HG02623 (cell line): ENCODE measurements at regions not wholly inside any gene's neighbourhood (a gene's known extent, or its start where the extent isn't known, plus 50 kb on each side); places are given as distances from the start of the nearest gene placed in this dataset.

ENCODE experiments used
- ATAC-seq: cut with Tn5 transposase; IDR thresholded peaks from one replicate; pipeline ENCODE4 v1.9.1; 2021; ENCODE audit warnings: moderate library complexity; ENCODE audit not compliant: unreplicated experiment

DNA sequence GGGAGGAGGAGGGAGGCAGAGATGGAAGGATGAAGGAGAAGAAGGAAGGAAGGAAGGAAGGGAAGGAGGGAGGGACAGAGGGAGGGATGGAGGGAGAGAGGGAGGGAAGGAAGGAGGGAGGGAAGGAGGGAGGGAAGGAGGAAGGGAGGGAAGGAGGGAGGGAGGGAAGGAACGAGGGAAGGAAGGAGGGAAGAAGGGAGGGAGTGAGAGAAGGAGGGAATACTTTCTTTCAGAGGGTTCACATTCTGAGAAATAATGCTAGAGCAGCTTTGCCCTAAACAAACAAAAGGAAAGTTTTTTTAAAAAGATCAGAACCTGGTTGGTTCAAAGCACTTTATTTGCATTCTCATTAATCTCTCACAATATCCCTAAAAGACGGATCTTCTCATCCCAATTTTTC, 96.1 kb upstream of the NXT1 start:
- ATAC-seq = no peak

DNA sequence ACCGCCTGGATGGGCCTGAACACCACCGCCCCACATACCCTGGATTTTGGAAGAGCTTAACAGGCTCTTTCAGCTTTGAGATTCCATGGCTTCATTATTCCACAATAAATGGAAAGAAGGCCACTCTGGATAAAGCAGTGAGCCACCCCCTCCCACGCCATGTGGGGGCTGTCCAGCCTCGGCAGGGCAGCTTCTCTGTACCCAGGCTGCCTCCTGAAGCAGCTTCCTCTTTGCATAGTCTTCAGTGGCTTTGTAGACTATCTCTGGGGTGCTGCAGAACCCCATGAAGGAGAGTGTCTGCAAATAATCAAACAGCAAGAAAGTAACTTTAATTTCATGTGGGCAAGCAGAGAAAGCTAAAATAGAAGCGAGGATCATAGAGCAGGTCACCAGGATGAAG, 96.6 kb upstream of the NXT1 start:
- no peak for ATAC-seq

GRCh38 chr20:23253524-23253923, 97.1 kb upstream of the NXT1 start:
- no peak for ATAC-seq

- no peak for ATAC-seq
Measured at GRCh38 chr20:23251779-23252178, 98.8 kb upstream of the NXT1 start.

GRCh38 chr20:23249541-23249940, 101.0 kb upstream of the NXT1 start:
- no peak for ATAC-seq

- no peak for ATAC-seq
Measured at GRCh38 chr20:23248461-23248882, 102.1 kb upstream of the NXT1 start.

DNA sequence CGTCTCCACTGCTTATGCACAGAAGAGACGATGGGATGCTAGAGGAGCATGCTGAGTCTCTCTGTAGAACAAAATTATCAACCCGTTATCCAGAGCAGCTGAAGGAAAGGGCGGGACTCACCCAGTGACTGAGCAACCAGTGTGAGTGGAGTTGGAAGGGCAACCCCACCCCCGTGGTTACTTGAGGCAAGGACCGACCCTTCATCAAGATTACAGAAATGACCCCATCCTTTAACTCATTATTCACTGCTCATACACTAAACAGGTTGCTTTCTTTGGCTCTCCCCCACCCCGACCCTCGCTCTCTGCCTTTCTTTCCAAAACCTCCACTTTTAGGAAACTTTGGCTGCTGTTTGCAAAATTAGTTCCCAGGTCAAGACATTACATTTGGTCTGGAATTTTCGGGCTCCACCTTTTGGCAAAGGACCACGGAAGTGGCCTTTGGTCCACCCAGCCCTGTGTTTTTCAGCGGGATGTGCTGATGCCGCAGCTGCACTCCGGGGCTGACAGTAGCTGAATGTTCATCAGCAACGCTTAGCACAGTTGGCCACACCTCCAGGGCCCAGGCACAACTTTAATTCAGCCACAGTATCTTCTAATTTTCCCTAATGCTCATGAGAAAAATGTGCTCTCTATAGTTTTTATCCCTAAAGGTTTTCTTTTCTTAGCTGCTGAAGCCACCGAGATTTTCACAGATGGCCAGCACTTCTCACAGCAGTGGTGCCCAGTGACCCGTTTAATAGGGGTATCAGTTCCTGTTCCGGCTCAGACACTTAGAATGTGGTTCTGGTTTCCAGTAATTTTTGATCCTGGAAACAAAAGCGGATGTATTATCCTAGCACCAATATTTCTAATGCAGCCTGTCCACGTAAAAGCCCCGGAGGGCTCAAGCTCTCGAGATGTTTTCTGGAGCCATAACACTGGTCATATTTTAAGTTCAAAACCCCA, 103.6 kb upstream of the NXT1 start:
- ATAC-seq = no peak

- peak; percentile 86 for ATAC-seq
Measured at GRCh38 chr20:23245553-23246181, 104.9 kb upstream of the NXT1 start.

DNA sequence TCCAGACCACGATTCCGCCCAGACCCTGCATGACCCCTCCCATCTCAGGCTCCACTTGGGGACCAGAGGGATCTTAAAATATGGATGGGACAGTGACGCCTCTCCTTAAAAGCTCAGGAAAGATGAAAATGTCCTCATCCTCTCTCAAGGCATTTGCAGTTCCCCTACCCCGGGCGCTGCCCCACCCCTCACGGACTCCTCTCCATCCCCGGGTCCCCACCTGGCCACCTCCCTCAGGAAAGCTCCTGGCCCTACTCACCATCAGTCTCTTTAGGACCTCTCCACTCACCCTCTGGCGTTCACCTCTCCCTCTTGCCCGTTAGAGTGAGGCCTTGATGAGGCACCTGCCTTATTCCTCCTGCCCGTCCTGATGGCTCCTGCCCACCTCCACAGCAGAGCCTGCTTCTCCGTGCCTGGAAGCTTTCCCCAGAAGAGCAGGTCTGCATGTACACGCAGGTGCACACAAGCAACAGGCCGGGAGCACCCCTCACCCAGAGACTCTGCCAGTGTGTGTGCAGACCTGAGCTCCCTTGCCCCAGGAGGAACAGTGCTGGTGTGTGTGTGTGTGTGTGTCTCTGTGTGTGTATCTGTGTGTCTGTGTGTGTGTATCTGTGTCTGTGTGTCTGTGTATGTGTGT, 105.6 kb upstream of the NXT1 start:
- no peak for ATAC-seq

DNA sequence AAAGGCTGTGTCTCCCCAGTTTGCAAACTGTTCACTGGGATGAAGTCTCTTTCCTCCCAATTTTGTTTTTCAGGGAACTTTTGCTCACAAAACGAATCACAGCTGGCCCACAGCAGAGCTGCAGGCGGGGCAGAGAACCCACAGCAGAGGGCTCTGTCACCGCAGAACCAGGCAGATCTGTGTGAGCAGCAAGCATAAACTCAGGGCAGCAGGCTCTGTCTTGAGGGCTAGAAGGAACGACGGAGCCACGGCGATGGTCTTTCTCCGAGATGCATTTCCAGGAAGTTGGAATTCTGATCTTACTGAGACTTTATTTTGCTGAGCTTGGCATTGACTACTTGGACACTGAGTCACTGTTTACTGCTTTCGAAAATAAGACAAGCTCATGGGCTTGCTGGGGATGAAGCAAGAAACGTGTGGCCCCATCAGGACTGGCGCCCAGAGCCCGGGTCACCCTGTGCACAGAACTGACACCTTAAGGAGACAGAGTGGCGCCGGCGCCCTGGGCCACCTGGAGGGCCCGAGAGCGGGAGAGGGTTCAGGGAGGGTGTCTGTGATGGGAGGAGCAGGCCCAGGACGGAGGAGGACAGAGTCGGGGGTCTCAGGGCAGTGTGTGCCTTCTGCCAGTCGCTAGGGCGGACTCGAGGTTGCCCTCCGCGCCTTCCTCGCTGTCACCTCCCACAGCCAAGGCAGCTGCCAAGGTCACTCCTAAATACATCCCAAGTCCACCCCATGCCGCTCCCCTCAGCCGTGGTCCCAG, 106.3 kb upstream of the NXT1 start:
- ATAC-seq = no peak

GRCh38 chr20:23243791-23244155, 106.8 kb upstream of the NXT1 start:
- ATAC-seq = no peak

DNA sequence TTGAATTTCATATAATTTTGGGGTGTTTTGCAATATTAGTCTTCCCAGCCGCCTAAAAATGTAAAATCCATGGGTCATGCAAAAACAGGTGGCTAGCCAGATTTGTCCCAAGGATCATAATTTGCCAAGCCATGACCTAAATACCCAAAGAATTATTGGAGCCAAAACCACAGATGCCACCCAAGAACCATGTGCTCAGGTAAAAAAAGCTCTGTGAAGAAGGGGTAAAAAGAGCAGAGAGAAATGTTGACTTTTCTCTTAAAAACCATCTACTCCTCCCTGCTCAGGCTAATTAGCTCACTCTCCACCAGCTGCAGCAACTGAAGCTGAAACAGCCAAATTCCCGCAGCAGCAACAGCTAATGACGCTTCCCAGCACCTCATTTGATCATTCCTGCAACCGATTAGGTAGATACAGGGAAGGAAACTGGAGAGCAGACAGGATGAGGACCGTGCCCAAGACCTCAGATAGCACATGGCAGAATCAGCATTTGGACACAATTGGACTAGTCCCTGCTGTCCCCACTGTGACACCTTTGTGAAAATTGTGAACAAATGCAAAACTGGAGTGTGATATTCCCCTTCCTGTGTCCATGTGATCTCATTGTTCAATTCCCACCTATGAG, 107.9 kb upstream of the NXT1 start:
- ATAC-seq = no peak

GRCh38 chr20:23242104-23242503, 108.5 kb upstream of the NXT1 start:
- no peak for ATAC-seq

DNA sequence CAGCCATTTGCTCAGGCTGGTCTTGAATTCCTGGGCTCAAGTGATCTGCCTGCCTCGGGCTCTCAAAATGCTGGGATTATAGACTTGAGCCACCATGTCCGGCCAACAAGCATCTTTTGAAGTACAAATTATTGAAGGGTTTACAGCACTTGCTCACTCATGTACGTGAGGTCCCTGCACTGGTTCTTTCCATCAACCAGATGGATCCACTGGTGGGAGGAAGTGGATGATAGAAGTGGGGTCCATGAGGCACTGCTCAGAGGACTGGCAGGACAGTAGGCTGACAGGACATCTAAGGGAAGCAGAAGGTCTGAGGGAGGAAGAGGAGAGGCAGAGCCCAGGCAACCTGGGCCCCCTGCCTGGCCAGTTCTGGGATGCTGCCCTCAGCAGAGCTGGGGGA, 109.2 kb upstream of the NXT1 start:
- no peak for ATAC-seq

GRCh38 chr20:23240519-23240918, 110.1 kb upstream of the NXT1 start:
- ATAC-seq = no peak

DNA sequence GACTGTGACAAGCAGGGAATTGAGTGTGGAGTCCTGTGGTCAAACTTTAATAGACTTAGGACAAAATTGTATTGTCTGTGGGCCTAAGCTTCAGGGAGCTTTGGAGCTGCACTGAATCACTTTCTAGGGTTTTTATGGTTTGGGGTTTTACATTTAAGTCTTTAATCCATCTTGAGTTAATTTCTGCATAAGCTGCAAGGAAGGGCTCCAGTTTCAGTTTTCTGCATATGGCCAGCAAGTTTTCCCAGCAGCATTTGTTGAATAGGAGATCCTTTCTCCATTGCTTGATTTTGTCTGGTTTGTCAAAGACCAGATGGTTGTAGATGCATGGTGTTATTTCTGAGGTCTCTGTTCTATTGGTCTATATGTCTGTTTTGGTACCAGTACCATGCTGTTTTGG, 113.4 kb upstream of the NXT1 start:
- ATAC-seq = no peak

- ATAC-seq = no peak
Measured at GRCh38 chr20:23235173-23236027, 115.2 kb upstream of the NXT1 start.

GRCh38 chr20:23234311-23235078, 116.1 kb upstream of the NXT1 start:
- ATAC-seq = no peak

- ATAC-seq = no peak
Measured at GRCh38 chr20:23233341-23233740, 117.2 kb upstream of the NXT1 start.
